ENCODE measurements at regions not wholly inside any gene's neighbourhood (a gene's known extent, or its start where the extent isn't known, plus 50 kb on each side); places are given as distances from the start of the nearest gene placed in this dataset.
"Not testable (repeated sequence)": the region's sequence is repeated elsewhere in the genome, so short reads cannot be mapped to it uniquely, and the experiment has no call there.

DNA sequence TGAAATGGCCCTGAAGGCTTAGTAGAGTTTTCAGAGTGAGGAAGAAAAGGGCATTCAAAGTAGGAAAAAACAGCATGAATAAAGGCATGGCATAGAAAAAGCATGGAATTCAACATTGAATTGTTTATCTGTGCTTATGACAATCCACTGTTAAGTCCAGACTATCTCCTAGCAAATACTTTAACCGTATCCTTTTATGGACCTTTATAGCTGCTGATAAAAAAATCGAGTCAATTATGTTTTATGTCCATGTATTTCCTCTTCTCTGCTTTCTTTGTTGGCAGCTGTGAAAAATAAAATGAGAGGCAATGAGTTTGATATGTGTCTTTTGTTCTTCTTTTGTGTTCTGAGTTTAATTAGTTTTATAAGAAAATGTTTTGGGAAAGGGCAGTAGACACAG lies 70.4 kb downstream of the TDRD15 start:
- Mint-ChIP-seq H3K4me1 (no peaks in the 10 kb centered on the region), H3K9me3 (ENCODE audit: low read depth) (no peaks in the 10 kb centered on the region), H3K4me3 (no peak overlapping the region), H3K27me3 (peaks cover 2% of the 10 kb centered on the region), H3K36me3 (ENCODE audit: low read depth) (no peaks in the 10 kb centered on the region), H3K27ac (no peak overlapping the region)
- DNase-seq = no peak
- ATAC-seq = no peak
- ChIA-PET CTCF (no interaction called here), POLR2A (no interaction called here)
- intact Hi-C loops (cut with DNase I, micrococcal nuclease) = no loop called here

DNA sequence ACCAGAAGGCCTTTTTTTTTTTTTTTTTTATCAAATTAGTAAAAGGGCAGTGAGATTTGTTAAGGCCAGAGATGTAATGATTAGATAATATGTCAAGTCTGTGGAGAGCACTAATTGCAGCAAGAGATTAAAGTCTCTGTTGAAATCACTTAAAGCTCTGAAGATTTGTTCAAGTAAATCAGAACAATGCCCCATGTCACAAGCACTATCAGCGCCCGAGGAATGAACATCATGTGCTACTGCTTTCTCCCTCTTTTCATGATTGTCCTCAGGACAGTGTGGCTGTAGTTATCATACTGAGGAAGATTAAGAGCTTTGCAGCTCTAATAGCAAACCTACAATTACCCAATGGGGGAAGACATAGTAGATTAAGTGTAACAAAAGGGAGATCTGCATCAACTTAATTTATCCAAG lies 71.1 kb downstream of the TDRD15 start:
- Mint-ChIP-seq H3K36me3 (ENCODE audit: low read depth) (no peaks in the 10 kb centered on the region), H3K9me3 (ENCODE audit: low read depth) (no peaks in the 10 kb centered on the region), H3K27ac (no peak overlapping the region), H3K4me3 (no peak overlapping the region), H3K27me3 (peaks cover 2% of the 10 kb centered on the region), H3K4me1 (no peaks in the 10 kb centered on the region)
- ChIA-PET POLR2A (no interaction called here), CTCF (no interaction called here)
- no peak for DNase-seq
- ATAC-seq = no peak
- intact Hi-C loops (cut with DNase I, micrococcal nuclease) = no loop called here

DNA sequence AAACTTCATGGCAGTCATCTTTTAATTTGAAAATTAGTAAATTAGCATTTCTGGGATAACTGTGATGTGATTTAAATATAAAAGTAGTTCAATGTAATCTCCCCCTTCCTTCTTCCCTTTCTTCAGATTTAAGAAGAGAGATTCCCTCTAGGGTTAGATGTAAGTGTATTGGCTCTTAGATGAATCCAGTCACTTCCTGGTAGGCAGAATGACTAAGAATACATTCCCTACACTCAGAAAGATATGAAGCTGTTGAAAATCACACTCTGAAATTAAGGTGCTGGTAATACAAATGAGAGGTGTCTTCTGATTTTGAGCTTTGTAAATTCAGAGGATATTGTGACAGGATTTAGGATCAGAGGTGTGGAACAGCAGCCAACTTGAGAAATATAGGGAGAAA lies 71.6 kb downstream of the TDRD15 start:
- ChIA-PET CTCF (no interaction called here), POLR2A (no interaction called here)
- ATAC-seq = no peak
- Mint-ChIP-seq H3K27ac (no peak overlapping the region), H3K9me3 (ENCODE audit: low read depth) (no peaks in the 10 kb centered on the region), H3K27me3 (peaks cover 2% of the 10 kb centered on the region), H3K4me3 (no peak overlapping the region), H3K36me3 (ENCODE audit: low read depth) (no peaks in the 10 kb centered on the region), H3K4me1 (no peaks in the 10 kb centered on the region)
- intact Hi-C loops (cut with DNase I, micrococcal nuclease) = no loop called here
- no peak for DNase-seq

DNA sequence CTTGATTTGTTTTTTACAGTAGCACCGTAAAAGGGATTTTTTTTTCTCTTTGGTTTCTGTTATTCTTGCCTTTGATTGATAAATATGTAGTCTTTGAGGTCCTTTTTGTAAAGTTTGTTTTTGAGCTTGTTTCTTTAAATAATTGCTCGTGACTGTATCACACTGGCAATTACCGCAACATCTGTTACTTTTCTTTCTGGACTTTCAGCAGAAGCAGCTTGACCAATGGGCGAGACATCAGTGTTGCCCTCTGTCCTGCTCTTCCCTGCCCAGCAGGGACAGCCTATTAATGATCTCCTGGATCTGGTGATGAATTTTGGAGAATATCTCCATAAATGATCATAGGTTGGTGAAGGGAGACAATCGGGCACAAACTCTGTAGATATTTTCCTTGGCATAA lies 74.9 kb downstream of the TDRD15 start:
- intact Hi-C loops (cut with DNase I, micrococcal nuclease) = no loop called here
- no peak overlapping the region for H3K4me3 Mint-ChIP-seq

DNA sequence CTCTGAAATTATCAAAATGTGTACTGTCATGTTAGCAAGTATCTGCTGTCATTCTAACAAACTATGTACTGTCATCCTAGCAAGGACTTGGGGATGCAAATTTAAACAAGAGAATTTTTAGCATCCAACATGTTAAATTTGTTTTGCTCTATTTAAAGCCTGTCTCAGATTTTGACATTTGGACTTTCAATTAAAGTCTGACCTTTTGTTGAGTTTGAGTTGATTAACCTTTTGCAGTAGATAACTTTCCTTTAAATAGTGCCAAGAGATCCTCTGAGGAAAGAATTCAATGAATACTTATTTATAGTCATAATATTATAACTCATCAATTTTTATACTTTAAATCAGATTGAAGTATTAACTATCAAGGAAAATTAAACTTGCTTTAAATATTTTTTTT lies 80.2 kb downstream of the TDRD15 start:
- ATAC-seq (no peak), DNase-seq (no peak)
- CTCF ChIA-PET = no interaction called here
- intact Hi-C loops (cut with DNase I, micrococcal nuclease) = no loop called here
- Mint-ChIP-seq H3K36me3 (ENCODE audit: low read depth) (no peaks in the 10 kb centered on the region), H3K27ac (no peak overlapping the region), H3K9me3 (ENCODE audit: low read depth) (no peaks in the 10 kb centered on the region), H3K4me3 (no peak overlapping the region), H3K4me1 (no peaks in the 10 kb centered on the region), H3K27me3 (no peaks in the 10 kb centered on the region)
- POLR2A ChIA-PET = no interaction called here

More for the DNA sequence above, 74.9 kb downstream of the TDRD15 start:
- no peaks in the 10 kb centered on the region for H3K36me3 Mint-ChIP-seq (ENCODE audit: low read depth)
- H3K9me3 Mint-ChIP-seq (ENCODE audit: low read depth) = no peaks in the 10 kb centered on the region
- ChIA-PET CTCF (no interaction called here), POLR2A (no interaction called here)
- no peak for ATAC-seq
- H3K27me3 Mint-ChIP-seq = peaks cover 2% of the 10 kb centered on the region
- no peak overlapping the region for H3K27ac Mint-ChIP-seq
- DNase-seq = no peak
- H3K4me1 Mint-ChIP-seq = no peaks in the 10 kb centered on the region

DNA sequence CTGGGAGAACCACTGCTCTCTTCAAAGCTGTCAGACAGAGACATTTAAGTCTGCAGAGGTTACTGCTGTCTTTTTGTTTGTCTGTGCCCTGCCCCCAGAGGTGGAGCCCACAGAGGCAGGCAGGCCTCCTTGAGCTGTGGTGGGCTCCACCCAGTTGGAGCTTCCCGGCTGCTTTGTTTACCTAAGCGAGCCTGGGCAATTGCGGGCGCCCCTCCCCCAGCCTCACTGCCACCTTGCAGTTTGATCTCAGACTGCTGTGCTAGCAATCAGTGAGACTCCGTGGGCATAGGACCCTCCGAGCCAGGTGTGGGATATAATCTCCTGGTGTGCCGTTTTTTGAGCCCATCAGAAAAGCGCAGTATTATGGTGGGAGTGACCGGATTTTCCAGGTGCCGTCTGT lies 90.3 kb downstream of the TDRD15 start:
- H3K36me3 Mint-ChIP-seq (ENCODE audit: low read depth); ATAC-seq; H3K4me3 Mint-ChIP-seq; POLR2A ChIA-PET; H3K27me3 Mint-ChIP-seq; H3K4me1 Mint-ChIP-seq; H3K27ac Mint-ChIP-seq; intact Hi-C loops (cut with DNase I, micrococcal nuclease); CTCF ChIA-PET; DNase-seq; H3K9me3 Mint-ChIP-seq (ENCODE audit: low read depth): not testable (repeated sequence)

DNA sequence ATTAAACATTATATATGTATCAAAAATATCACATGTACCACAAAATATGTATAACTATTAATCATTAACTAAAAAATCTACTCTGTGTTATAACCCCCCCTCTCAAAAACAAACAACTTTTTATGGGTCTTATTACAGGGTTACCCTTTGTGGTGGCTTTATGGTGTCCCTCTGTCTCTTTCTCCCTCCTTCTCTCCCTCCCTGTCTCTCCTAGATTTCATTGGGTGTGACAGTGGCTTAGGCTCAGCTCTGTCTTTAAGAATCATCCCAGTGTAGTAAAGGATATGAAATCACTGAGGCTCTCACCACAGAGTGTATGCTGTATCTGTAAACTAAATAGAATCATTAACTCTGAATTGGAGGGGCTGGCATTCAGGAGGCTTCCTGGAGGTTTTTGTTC lies 93.7 kb downstream of the TDRD15 start:
- no peak overlapping the region for H3K27ac Mint-ChIP-seq
- peaks cover 10% of the 10 kb centered on the region for H3K9me3 Mint-ChIP-seq (ENCODE audit: low read depth)
- ATAC-seq (no peak), DNase-seq (no peak)
- ChIA-PET CTCF (no interaction called here), POLR2A (no interaction called here)
- no peak overlapping the region for H3K4me3 Mint-ChIP-seq
- intact Hi-C loops (cut with DNase I, micrococcal nuclease) = no loop called here
- H3K27me3 Mint-ChIP-seq = no peaks in the 10 kb centered on the region
- no peaks in the 10 kb centered on the region for H3K4me1 Mint-ChIP-seq
- no peaks in the 10 kb centered on the region for H3K36me3 Mint-ChIP-seq (ENCODE audit: low read depth)

DNA sequence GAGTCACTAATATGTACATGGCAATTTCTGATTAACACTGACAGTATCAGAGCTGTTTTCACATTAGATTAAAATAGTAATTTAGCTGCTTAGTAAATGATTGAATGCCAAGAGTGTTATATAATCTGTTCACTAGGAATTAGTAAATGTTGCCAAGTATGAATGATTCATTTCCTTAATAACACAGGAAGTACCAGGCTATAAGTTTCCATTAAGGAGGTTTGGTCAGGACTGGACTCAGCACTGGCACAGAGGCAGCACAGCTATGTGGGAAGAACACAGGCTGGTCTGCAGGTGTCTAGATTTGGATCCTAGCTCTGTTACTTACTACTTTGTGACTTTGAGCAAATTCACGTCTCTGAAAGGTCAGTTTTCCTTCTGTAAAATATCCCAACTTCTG lies 97.2 kb downstream of the TDRD15 start:
- Mint-ChIP-seq H3K4me1 (no peaks in the 10 kb centered on the region), H3K27me3 (no peaks in the 10 kb centered on the region), H3K4me3 (no peak overlapping the region), H3K27ac (no peak overlapping the region), H3K36me3 (ENCODE audit: low read depth) (no peaks in the 10 kb centered on the region), H3K9me3 (ENCODE audit: low read depth) (peaks cover 7% of the 10 kb centered on the region)
- ChIA-PET POLR2A (no interaction called here), CTCF (no interaction called here)
- intact Hi-C loops (cut with DNase I, micrococcal nuclease) = no loop called here
- DNase-seq (no peak), ATAC-seq (no peak)

DNA sequence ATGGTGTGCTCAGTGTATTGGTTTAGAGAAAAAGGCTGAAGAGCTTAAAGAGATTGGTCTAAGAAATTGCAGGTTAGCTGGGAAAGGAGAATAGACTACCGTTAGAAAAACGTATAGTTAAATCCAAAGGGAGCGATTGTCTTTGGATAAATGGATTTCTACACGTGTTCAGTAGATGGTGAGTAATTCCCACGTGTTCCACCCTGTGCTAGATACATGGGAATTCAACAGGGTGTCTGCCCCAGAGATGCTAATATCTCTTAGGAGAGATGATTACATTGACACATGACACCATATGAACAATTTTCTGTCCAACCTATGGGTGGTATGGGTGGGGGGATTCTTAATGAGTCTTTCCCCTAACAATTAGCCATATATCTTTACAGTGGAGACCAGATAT lies 99.8 kb downstream of the TDRD15 start:
- Mint-ChIP-seq H3K9me3 (ENCODE audit: low read depth) (peaks cover 3% of the 10 kb centered on the region), H3K4me1 (no peaks in the 10 kb centered on the region), H3K4me3 (no peak overlapping the region), H3K36me3 (ENCODE audit: low read depth) (no peaks in the 10 kb centered on the region), H3K27me3 (no peaks in the 10 kb centered on the region), H3K27ac (no peak overlapping the region)
- DNase-seq = no peak
- intact Hi-C loops (cut with DNase I, micrococcal nuclease) = no loop called here
- ATAC-seq = no peak
- CTCF ChIA-PET = no interaction called here
- POLR2A ChIA-PET = no interaction called here

DNA sequence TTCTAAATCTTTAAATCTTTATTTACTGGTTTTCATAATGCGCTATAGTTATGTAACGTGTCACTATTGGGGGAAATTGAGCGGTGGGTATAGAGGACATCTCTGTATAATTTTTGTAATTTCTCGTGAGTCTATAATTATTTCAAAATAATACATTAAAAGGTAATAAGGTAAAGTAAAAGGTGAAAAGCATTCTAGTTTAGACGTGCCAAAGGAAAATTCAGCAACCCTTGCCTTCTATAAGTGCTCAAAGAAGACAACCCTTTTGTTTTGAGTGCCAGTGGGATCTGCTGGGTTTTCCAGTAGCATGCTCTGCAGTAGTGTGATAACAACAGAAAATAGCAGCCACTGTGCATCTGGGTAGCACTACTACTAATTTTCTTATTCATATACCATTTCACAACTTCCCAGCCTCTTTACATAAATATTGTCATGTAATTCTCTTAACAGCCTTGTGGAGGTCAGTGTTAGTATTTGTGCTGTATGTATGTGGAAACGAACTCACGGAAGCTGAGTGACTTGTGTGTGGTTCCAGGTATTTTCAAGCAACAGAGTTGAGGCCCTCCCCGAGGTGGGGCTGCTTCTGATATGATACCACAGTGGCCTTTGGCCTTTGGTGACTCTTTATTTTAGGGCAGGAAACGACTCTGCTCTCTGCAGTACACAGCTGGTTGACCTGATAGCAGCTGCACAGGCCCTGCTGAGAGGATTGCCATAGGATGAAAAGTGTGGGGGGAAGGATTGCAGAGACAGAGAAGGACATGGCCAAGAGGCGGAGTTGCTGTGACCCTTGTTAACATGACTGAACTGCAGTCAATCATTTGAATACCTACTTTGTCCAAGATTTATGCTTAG lies 104.5 kb downstream of the TDRD15 start:
- POLR2A ChIA-PET = no interaction called here
- no peak overlapping the region for H3K27ac Mint-ChIP-seq
- H3K9me3 Mint-ChIP-seq (ENCODE audit: low read depth) = no peaks in the 10 kb centered on the region
- H3K4me1 Mint-ChIP-seq = no peaks in the 10 kb centered on the region
- no peaks in the 10 kb centered on the region for H3K27me3 Mint-ChIP-seq
- intact Hi-C loops (cut with DNase I, micrococcal nuclease) = no loop called here
- H3K4me3 Mint-ChIP-seq = no peak overlapping the region
- H3K36me3 Mint-ChIP-seq (ENCODE audit: low read depth) = no peaks in the 10 kb centered on the region
- no peak for ATAC-seq
- DNase-seq = no peak
- CTCF ChIA-PET = no interaction called here

DNA sequence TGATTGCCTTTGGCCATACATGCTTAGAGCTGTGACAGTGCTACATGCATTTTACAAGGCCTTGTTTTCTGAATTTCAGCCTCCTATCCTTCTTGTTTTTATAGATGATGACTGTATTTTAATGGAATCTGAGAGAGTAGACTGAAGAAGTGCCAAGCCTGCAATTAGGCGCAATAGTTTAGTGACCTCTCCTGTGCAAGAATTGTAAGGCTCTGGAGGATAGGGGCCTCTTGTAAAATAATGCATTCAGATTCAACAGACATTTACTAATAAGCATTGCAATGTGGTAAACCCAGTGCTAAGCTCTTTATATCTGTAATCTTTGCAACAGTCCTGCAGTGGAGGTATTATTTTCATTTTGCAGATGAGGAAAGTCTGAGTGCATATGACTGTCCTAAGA lies 105.5 kb downstream of the TDRD15 start:
- no peak overlapping the region for H3K27ac Mint-ChIP-seq
- H3K4me1 Mint-ChIP-seq = no peaks in the 10 kb centered on the region
- ATAC-seq (no peak), DNase-seq (no peak)
- intact Hi-C loops (cut with DNase I, micrococcal nuclease) = no loop called here
- POLR2A ChIA-PET = no interaction called here
- H3K27me3 Mint-ChIP-seq = no peaks in the 10 kb centered on the region
- no peak overlapping the region for H3K4me3 Mint-ChIP-seq
- CTCF ChIA-PET = no interaction called here
- no peaks in the 10 kb centered on the region for H3K9me3 Mint-ChIP-seq (ENCODE audit: low read depth)
- no peaks in the 10 kb centered on the region for H3K36me3 Mint-ChIP-seq (ENCODE audit: low read depth)

DNA sequence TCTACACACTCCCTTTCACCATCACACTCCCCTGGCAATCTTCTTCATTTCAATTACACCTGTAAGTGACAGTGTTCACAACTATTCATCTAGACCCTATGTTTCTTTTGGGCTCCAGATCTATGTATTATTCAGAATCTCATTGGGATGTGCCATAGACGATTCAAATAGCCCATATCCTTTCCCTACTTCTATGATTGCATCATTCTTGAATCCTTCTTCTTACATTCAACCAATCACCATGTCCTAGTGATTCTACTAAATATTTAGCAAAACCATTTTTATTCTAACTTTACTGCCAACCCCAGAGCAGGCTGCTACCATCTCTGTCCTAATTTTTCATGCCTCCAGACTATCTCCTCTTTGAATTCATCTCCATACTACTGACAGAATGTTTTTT lies 106.4 kb downstream of the TDRD15 start:
- no peaks in the 10 kb centered on the region for H3K27me3 Mint-ChIP-seq
- ChIA-PET POLR2A (no interaction called here), CTCF (no interaction called here)
- ATAC-seq (no peak), DNase-seq (no peak)
- no peak overlapping the region for H3K4me3 Mint-ChIP-seq
- H3K9me3 Mint-ChIP-seq (ENCODE audit: low read depth) = no peaks in the 10 kb centered on the region
- no peak overlapping the region for H3K27ac Mint-ChIP-seq
- no peaks in the 10 kb centered on the region for H3K36me3 Mint-ChIP-seq (ENCODE audit: low read depth)
- no peaks in the 10 kb centered on the region for H3K4me1 Mint-ChIP-seq
- intact Hi-C loops (cut with DNase I, micrococcal nuclease) = no loop called here

DNA sequence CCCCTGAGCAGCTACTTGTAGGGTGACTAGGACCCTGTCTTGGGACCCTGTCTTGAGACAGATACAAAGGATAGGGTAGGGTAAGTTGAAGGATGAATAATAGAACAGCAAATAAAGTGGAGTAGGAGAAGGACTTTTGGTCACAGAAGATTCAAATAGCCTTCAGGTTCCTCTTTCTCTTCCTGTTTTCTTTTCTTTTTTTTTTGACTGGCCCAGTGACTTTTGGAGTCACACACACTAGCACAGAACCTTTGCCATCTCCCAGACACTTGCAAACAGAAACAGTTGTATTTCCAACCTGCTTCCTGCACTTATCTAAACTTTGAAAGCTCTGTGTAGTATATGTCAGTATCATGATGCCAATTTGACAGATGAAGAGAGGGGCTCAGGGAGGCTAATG lies 108.2 kb downstream of the TDRD15 start:
- Mint-ChIP-seq H3K9me3 (ENCODE audit: low read depth) (no peaks in the 10 kb centered on the region), H3K4me3 (no peak overlapping the region), H3K27me3 (no peaks in the 10 kb centered on the region), H3K4me1 (no peaks in the 10 kb centered on the region), H3K36me3 (ENCODE audit: low read depth) (no peaks in the 10 kb centered on the region), H3K27ac (no peak overlapping the region)
- CTCF ChIA-PET = no interaction called here
- ATAC-seq = no peak
- intact Hi-C loops (cut with DNase I, micrococcal nuclease) = no loop called here
- POLR2A ChIA-PET = no interaction called here
- DNase-seq = no peak

Data from activated CD4-positive, alpha-beta T cell treated with anti-CD3 and anti-CD28 coated beads for 36 hours (primary cell).